DND-41 (cell line): ENCODE measurements at regions not wholly inside any gene's neighbourhood (a gene's known extent, or its start where the extent isn't known, plus 50 kb on each side); places are given as distances from the start of the nearest gene placed in this dataset.

ENCODE experiments used
- CTCF ChIP-seq: IDR thresholded peaks from 2 replicates; pipeline ENCODE4 v1.5.1; 2012; ENCODE audit warnings: borderline replicate concordance, low read length, moderate library complexity, mild to moderate bottlenecking; ENCODE audit not compliant: poor library complexity, severe bottlenecking; ENCODE audit errors: extremely low read depth
- EZH2 ChIP-seq: IDR thresholded peaks from 3 replicates; pipeline ENCODE4 v1.6.1; 2012; ENCODE audit warnings: borderline replicate concordance, low read depth, mild to moderate bottlenecking, moderate library complexity, low read length, inconsistent platforms; ENCODE audit not compliant: severe bottlenecking

DNA sequence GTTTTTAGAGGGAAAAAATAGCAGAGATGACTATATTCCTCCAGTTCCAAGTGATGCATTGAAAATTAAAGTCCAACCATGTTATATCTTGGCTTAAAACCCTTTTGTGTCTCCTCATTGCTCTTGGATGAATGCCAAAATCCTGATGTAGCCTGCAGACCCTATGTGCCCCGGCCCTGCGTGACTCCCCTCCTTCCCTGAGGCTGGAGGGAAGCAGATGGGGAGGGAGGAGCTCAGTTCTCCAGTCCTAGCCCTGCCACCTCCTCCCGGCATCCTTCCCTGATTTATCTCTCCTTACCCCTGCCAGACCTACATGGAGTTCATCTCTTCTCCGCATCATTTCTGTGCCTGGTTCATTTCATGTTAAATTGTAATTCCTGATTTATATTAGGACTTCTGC lies 397.4 kb downstream of the PTPRU start:
- TF ChIP-seq CTCF (no peak), EZH2 (no peak)
